Erythroblast (primary cell): ENCODE measurements at regions not wholly inside any gene's neighbourhood (a gene's known extent, or its start where the extent isn't known, plus 50 kb on each side); places are given as distances from the start of the nearest gene placed in this dataset.

ENCODE experiments used
- DNase-seq, 2 experiments: peaks; one replicate each; lab custom pipeline; 2025; lab: John Stamatoyannopoulos, UW
- GATA1 ChIP-seq: IDR thresholded peaks from 2 replicates; pipeline ENCODE4 v1.6.1; 2011; ENCODE audit warnings: low read depth, mild to moderate bottlenecking, control low read depth, low read length, moderate library complexity
- POLR2A ChIP-seq: IDR thresholded peaks from 2 replicates; pipeline ENCODE4 v1.6.1; 2011; ENCODE audit warnings: mild to moderate bottlenecking, low read length

GRCh38 chr12:66896797-66897196 lies 217.9 kb upstream of the GRIP1 start:
- TF ChIP-seq POLR2A, result no peak
- TF ChIP-seq GATA1, result no peak
- no peak for DNase-seq

- no peak for DNase-seq
- no peak for TF ChIP-seq GATA1
- TF ChIP-seq POLR2A, result no peak
These were observed 220.0 kb upstream of the GRIP1 start for GRCh38 chr12:66898700-66899469.

GRCh38 chr12:66899588-66899987 lies 220.7 kb upstream of the GRIP1 start:
- no peak for TF ChIP-seq GATA1
- no peak for TF ChIP-seq POLR2A

GRCh38 chr12:66900616-66901015 lies 221.7 kb upstream of the GRIP1 start:
- no peak for DNase-seq
- no peak for TF ChIP-seq POLR2A
- no peak for TF ChIP-seq GATA1

More at GRCh38 chr12:66899588-66899987, 220.7 kb upstream of the GRIP1 start:
- no peak for DNase-seq

- TF ChIP-seq POLR2A, result no peak
- no peak for DNase-seq
These were observed 222.5 kb upstream of the GRIP1 start for GRCh38 chr12:66901138-66901932.

- no peak for TF ChIP-seq GATA1
- TF ChIP-seq POLR2A, result no peak
- no peak for DNase-seq
These were observed 223.1 kb upstream of the GRIP1 start for GRCh38 chr12:66902020-66902419.

- TF ChIP-seq GATA1, result no peak
- TF ChIP-seq POLR2A, result no peak
These were observed 225.0 kb upstream of the GRIP1 start for GRCh38 chr12:66903782-66904396.

GRCh38 chr12:66905201-66905600 lies 226.3 kb upstream of the GRIP1 start:
- no peak for DNase-seq
- TF ChIP-seq GATA1, result no peak
- no peak for TF ChIP-seq POLR2A

More at GRCh38 chr12:66903782-66904396, 225.0 kb upstream of the GRIP1 start:
- DNase-seq, result peak in 1 of 2 experiments; percentile 4

- no peak for TF ChIP-seq GATA1
- no peak for TF ChIP-seq POLR2A
- no peak for DNase-seq
These were observed 231.6 kb upstream of the GRIP1 start for GRCh38 chr12:66910366-66910974.

- TF ChIP-seq POLR2A (no peak), GATA1 (no peak)
- DNase-seq, result peak; percentile 16 to 24
These were observed 236.5 kb upstream of the GRIP1 start for GRCh38 chr12:66915306-66915904.

- no peak for DNase-seq
- TF ChIP-seq GATA1 (no peak), POLR2A (no peak)
These were observed 237.3 kb upstream of the GRIP1 start for GRCh38 chr12:66916189-66916588.

- no peak for TF ChIP-seq GATA1
- no peak for TF ChIP-seq POLR2A
- DNase-seq, result peak in 1 of 2 experiments; percentile 2
These were observed 240.6 kb upstream of the GRIP1 start for GRCh38 chr12:66919466-66919865.

GRCh38 chr12:66920205-66920604 lies 241.3 kb upstream of the GRIP1 start:
- peak; percentile 78 to 90 for DNase-seq
- TF ChIP-seq POLR2A (no peak), GATA1 (no peak)
